Peyer's patch (tissue), 4 donors: ENCODE measurements at regions not wholly inside any gene's neighbourhood (a gene's known extent, or its start where the extent isn't known, plus 50 kb on each side); places are given as distances from the start of the nearest gene placed in this dataset.
A peak's percentile ranks its signal among the peaks of the same experiment; 100 is the strongest.

Experiments used
- DNase-seq, 3 donors: peaks; one replicate each; pipeline ENCODE4 v3.0.0-alpha.2; 2017 to 2019
- H3K27ac ChIP-seq, 4 donors: fragments of 200-600 bp; sonication (generic); one replicate each; pipeline ENCODE4 v1.5.1; 2016 to 2019
- H3K27me3 ChIP-seq, 2 donors: fragments of 200-600 bp; sonication (generic); one replicate each; pipeline ENCODE4 v1.5.1; 2019
- H3K36me3 ChIP-seq, 3 donors: fragments of 200-600 bp; sonication (generic); one replicate each; pipeline ENCODE4 v1.5.1; 2016 to 2019
- H3K4me1 ChIP-seq, 4 donors: fragments of 200-600 bp; sonication (generic); one replicate each; pipeline ENCODE4 v1.5.1; 2016 to 2019
- H3K4me3 ChIP-seq, 4 donors: fragments of 200-600 bp; sonication (generic); 1 replicate in 3 of 4; 2 replicates in 1 of 4; pipeline ENCODE4 v1.5.1; 2016 to 2019; ENCODE audit warnings: mild to moderate bottlenecking in 1 of 4
- H3K9me3 ChIP-seq, 4 donors: fragments of 200-600 bp; sonication (generic); one replicate each; pipeline ENCODE4 v1.5.1; 2016 to 2019; ENCODE audit warnings: mild to moderate bottlenecking in 1 of 4
- POLR2A ChIP-seq, 2 donors: fragments of 450-650 bp; IDR thresholded peaks; one replicate each; pipeline ENCODE4 v1.5.1; 2017; ENCODE audit warnings: antibody characterized with exemption in 2 of 2, mild to moderate bottlenecking in 2 of 2, moderate library complexity in 2 of 2
- TF ChIP-seq, protein P1 (sequence below), 6 experiments: fragments of 450-650 bp in 4 of 6; fragments of 200-600 bp in 2 of 6; sonication (generic) in 1 of 6; IDR thresholded peaks; one replicate each; pipeline ENCODE4 v1.5.1; 2017 to 2019; ENCODE audit warnings: antibody characterized with exemption in 6 of 6, mild to moderate bottlenecking in 3 of 6, moderate library complexity in 1 of 6

DNA sequence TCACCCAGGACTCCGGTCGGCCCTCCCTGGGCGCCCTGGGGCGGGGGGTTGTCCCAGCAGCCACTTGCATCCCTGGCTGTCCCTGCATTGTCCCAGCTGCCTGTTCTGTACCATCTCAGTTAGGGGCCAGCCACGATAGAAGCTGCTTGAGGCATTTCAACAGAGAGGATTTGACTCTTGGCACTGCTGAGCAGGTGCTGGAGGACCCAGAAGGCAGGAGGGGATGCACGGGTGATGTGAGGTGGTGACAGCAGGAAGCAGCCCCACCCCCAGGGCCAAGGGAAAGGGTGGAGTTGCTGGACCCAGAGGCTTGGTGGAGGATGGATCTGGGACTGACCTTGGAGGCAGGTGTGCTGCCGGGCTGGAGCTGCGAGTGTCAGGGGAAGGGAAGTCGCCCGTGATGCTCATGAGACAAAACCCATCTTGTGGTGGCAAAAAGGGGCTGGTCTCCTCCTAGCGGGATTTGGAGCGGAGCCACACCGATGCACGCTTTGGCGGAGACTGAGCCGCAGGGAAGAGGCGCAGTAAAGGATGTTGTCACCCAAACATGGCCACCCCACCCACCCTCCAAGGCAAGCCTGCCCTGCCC lies 188.0 kb upstream of the GSE1 start:
- Histone ChIP-seq H3K27me3 (no peaks in the 10 kb centered on the region), H3K36me3 (no peaks in the 10 kb centered on the region), H3K4me3 (no peak overlapping the region), H3K27ac (peak overlapping the region in 1 of 4 donors; percentile 39), H3K4me1 (peaks cover 0 to 32% (median 0%) of the 10 kb centered on the region in 4 donors), H3K9me3 (no peaks in the 10 kb centered on the region)
- no peak for TF ChIP-seq POLR2A (IDR thresholded peaks at IDR 0.05)
- TF ChIP-seq, protein P1, sequence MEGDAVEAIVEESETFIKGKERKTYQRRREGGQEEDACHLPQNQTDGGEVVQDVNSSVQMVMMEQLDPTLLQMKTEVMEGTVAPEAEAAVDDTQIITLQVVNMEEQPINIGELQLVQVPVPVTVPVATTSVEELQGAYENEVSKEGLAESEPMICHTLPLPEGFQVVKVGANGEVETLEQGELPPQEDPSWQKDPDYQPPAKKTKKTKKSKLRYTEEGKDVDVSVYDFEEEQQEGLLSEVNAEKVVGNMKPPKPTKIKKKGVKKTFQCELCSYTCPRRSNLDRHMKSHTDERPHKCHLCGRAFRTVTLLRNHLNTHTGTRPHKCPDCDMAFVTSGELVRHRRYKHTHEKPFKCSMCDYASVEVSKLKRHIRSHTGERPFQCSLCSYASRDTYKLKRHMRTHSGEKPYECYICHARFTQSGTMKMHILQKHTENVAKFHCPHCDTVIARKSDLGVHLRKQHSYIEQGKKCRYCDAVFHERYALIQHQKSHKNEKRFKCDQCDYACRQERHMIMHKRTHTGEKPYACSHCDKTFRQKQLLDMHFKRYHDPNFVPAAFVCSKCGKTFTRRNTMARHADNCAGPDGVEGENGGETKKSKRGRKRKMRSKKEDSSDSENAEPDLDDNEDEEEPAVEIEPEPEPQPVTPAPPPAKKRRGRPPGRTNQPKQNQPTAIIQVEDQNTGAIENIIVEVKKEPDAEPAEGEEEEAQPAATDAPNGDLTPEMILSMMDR (IDR thresholded peaks at IDR 0.05), result no peak
- DNase-seq, result peak in 1 of 3 donors; percentile 42

GRCh38 chr16:85426806-85427205 lies 186.3 kb upstream of the GSE1 start:
- DNase-seq, result no peak
- peaks cover 0 to 23% (median 0%) of the 10 kb centered on the region in 4 donors for H3K4me1 ChIP-seq
- no peak overlapping the region for H3K27ac ChIP-seq
- no peaks in the 10 kb centered on the region for H3K36me3 ChIP-seq
- TF ChIP-seq, protein P1 (IDR thresholded peaks at IDR 0.05), result no peak
- TF ChIP-seq POLR2A (IDR thresholded peaks at IDR 0.05), result no peak
- H3K27me3 ChIP-seq, result no peaks in the 10 kb centered on the region
- no peak overlapping the region for H3K4me3 ChIP-seq
- H3K9me3 ChIP-seq, result no peaks in the 10 kb centered on the region

GRCh38 chr16:85428168-85428898 lies 184.8 kb upstream of the GSE1 start:
- Histone ChIP-seq H3K36me3 (no peaks in the 10 kb centered on the region), H3K27me3 (no peaks in the 10 kb centered on the region), H3K9me3 (no peaks in the 10 kb centered on the region), H3K27ac (no peak overlapping the region), H3K4me3 (no peak overlapping the region), H3K4me1 (peaks cover 0 to 9% (median 0%) of the 10 kb centered on the region in 4 donors)
- DNase-seq, result peak; percentile 42 to 84 (median 70)
- no peak for TF ChIP-seq POLR2A (IDR thresholded peaks at IDR 0.05)
- TF ChIP-seq, protein P1 (IDR thresholded peaks at IDR 0.05), result peak; percentile 24 to 73 (median 59)

- peak in 1 of 3 donors; percentile 39 for DNase-seq
- peaks cover 0 to 1% (median 0%) of the 10 kb centered on the region in 4 donors for H3K4me1 ChIP-seq
- no peaks in the 10 kb centered on the region for H3K27me3 ChIP-seq
- no peaks in the 10 kb centered on the region for H3K9me3 ChIP-seq
- TF ChIP-seq, protein P1 (IDR thresholded peaks at IDR 0.05), result no peak
- no peak for TF ChIP-seq POLR2A (IDR thresholded peaks at IDR 0.05)
- H3K36me3 ChIP-seq, result no peaks in the 10 kb centered on the region
- no peak overlapping the region for H3K4me3 ChIP-seq
- H3K27ac ChIP-seq, result no peak overlapping the region
Measured at GRCh38 chr16:85428899-85429775, 184.0 kb upstream of the GSE1 start.

DNA sequence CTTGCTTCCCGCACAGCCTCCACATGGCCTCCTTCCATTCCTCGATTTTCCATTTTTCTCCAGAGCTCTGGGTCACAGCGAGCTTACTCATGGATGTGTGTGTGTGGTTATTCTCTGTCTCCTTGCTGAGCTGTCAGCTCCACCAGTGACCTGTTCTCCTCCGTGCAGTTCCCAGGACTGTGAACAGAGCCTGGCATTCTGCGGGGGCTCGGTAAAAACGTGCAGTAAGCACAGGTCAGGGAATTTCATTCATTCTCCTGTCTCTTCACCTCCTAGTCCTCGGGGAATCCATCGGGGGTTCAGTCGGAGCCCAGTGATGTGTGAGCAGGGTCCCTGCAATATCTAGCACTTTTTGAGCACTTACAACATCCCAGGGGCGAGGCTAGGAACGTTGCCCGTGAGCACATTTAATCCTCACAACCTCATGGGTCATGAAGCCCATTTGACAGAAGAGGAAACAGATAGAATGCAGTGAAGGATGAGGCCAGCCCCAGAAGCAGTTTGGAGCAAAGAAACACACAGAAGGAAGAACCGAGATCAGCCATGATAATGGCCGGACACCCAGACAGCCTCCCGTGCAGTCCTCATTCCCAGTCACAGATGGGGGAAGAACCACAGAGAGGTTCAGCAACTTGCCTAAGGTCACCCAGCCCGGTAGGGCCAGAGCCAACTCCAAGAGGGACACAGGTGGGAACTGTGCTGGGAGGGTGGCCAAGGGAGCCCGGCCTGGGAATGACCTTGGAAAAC lies 183.2 kb upstream of the GSE1 start:
- TF ChIP-seq POLR2A (IDR thresholded peaks at IDR 0.05), result no peak
- TF ChIP-seq, protein P1 (IDR thresholded peaks at IDR 0.05), result no peak
- Histone ChIP-seq H3K4me1 (no peaks in the 10 kb centered on the region), H3K9me3 (no peaks in the 10 kb centered on the region), H3K4me3 (no peak overlapping the region), H3K27me3 (no peaks in the 10 kb centered on the region), H3K27ac (no peak overlapping the region), H3K36me3 (no peaks in the 10 kb centered on the region)
- DNase-seq, result no peak
